ENCODE measurements at regions not wholly inside any gene's neighbourhood (a gene's known extent, or its start where the extent isn't known, plus 50 kb on each side); places are given as distances from the start of the nearest gene placed in this dataset.

- no peak for TF ChIP-seq CTCF (IDR thresholded peaks at IDR 0.05; ENCODE audit: low read depth, low read length)
- no peak for DNase-seq (ENCODE audit: low read depth in 2 of 2)
- H3K4me3 ChIP-seq (replicated peaks in 1 of 2; ENCODE audit: low read depth in 2 of 2, low read length in 2 of 2) = no peak overlapping the region
Measured at GRCh38 chr7:54917613-54918391, 101.0 kb upstream of the EGFR start.

GRCh38 chr7:54921116-54921515 lies 97.7 kb upstream of the EGFR start:
- no peak for DNase-seq (ENCODE audit: low read depth in 2 of 2)
- no peak overlapping the region for H3K4me3 ChIP-seq (replicated peaks in 1 of 2; ENCODE audit: low read depth in 2 of 2, low read length in 2 of 2)

GRCh38 chr7:54931532-54931931 lies 87.3 kb upstream of the EGFR start:
- no peak for TF ChIP-seq CTCF (IDR thresholded peaks at IDR 0.05; ENCODE audit: low read depth, low read length)

More at GRCh38 chr7:54921116-54921515, 97.7 kb upstream of the EGFR start:
- no peak for TF ChIP-seq CTCF (IDR thresholded peaks at IDR 0.05; ENCODE audit: low read depth, low read length)

GRCh38 chr7:54932818-54933543 lies 85.8 kb upstream of the EGFR start:
- DNase-seq (ENCODE audit: low read depth in 2 of 2) = peak; percentile 55 to 70
- peak overlapping the region; percentile 49 for H3K4me3 ChIP-seq (replicated peaks in 1 of 2; ENCODE audit: low read depth in 2 of 2, low read length in 2 of 2)
- TF ChIP-seq CTCF (IDR thresholded peaks at IDR 0.05; ENCODE audit: low read depth, low read length) = no peak

More at GRCh38 chr7:54931532-54931931, 87.3 kb upstream of the EGFR start:
- no peak for DNase-seq (ENCODE audit: low read depth in 2 of 2)
- H3K4me3 ChIP-seq (replicated peaks in 1 of 2; ENCODE audit: low read depth in 2 of 2, low read length in 2 of 2) = no peak overlapping the region

- TF ChIP-seq CTCF (IDR thresholded peaks at IDR 0.05; ENCODE audit: low read depth, low read length) = no peak
- H3K4me3 ChIP-seq (replicated peaks in 1 of 2; ENCODE audit: low read depth in 2 of 2, low read length in 2 of 2) = peak overlapping the region; percentile 49
- no peak for DNase-seq (ENCODE audit: low read depth in 2 of 2)
Measured at GRCh38 chr7:54933643-54934042, 85.2 kb upstream of the EGFR start.

GRCh38 chr7:54940748-54941147 lies 78.1 kb upstream of the EGFR start:
- no peak overlapping the region for H3K4me3 ChIP-seq (replicated peaks in 1 of 2; ENCODE audit: low read depth in 2 of 2, low read length in 2 of 2)
- TF ChIP-seq CTCF (IDR thresholded peaks at IDR 0.05; ENCODE audit: low read depth, low read length) = no peak
- DNase-seq (ENCODE audit: low read depth in 2 of 2) = no peak
